Endothelial cell of umbilical vein (primary cell): ENCODE measurements at regions not wholly inside any gene's neighbourhood (a gene's known extent, or its start where the extent isn't known, plus 50 kb on each side); places are given as distances from the start of the nearest gene placed in this dataset.

Experiments
- BruUV-seq: library from RNA; stranded (reverse); fragments of 400-500 nt; replicated peaks from 2 replicates; lab custom pipeline; 2021; lab: Mats Ljungman, UMichigan
- CTCF ChIA-PET: fragments of 300-600, 350-600 bp; sonication (Branson Sonifier 250); formaldehyde crosslinking; loops from one replicate; lab custom pipeline; 2021; ENCODE audit warnings: antibody characterized with exemption, inconsistent platforms; lab: Charles Lee
- POLR2A ChIA-PET: fragments of 300-600, 350-600 bp; sonication (Branson Sonifier 250); formaldehyde crosslinking; loops from one replicate; lab custom pipeline; 2021; ENCODE audit warnings: antibody characterized with exemption, inconsistent platforms; lab: Charles Lee
- DNase-seq: peaks from one replicate; pipeline ENCODE4 v3.0.0-alpha.2; 2011; ENCODE audit warnings: low read depth, low spot score
- FAIRE-seq: peaks from 2 replicates; lab custom pipeline; 2011; peaks lifted over from hg19 to GRCh38; lab: Jason Lieb, UNC
- H2AFZ ChIP-seq: 2 replicates; pipeline ENCODE4 v1.6.0; 2012; ENCODE audit warnings: low read depth, low read length, control low read depth, inconsistent platforms
- H3K27ac ChIP-seq: 2 replicates; pipeline ENCODE4 v1.5.1; 2011; ENCODE audit warnings: low read depth, mild to moderate bottlenecking, control low read depth, low read length, moderate library complexity; ENCODE audit not compliant: insufficient read depth
- H3K27me3 ChIP-seq, 2 experiments: 2 replicates each; pipeline versions ENCODE4 v1.6.0 to v1.6.1; 2011; ENCODE audit warnings: low read length in 2 of 2, mixed read lengths in 1 of 2; ENCODE audit not compliant: control insufficient read depth in 2 of 2, insufficient read depth in 2 of 2
- H3K36me3 ChIP-seq, 2 experiments: 2 replicates in 1 of 2; 3 replicates in 1 of 2; pipeline ENCODE4 v1.5.1; 2011; ENCODE audit warnings: low read length in 2 of 2, mild to moderate bottlenecking in 1 of 2, moderate library complexity in 1 of 2; ENCODE audit not compliant: control insufficient read depth in 2 of 2, insufficient read depth in 2 of 2; ENCODE audit errors: extremely low read depth in 1 of 2
- H3K4me1 ChIP-seq: 3 replicates; pipeline ENCODE4 v1.5.1; 2011; ENCODE audit warnings: mild to moderate bottlenecking, low read length; ENCODE audit not compliant: control insufficient read depth, insufficient read depth; ENCODE audit errors: extremely low read depth
- H3K4me2 ChIP-seq: 2 replicates; pipeline ENCODE4 v1.6.1; 2011; ENCODE audit warnings: low read length, control low read depth, mixed read lengths; ENCODE audit not compliant: insufficient read depth
- H3K4me3 ChIP-seq, 3 experiments: fragments of 200-600 bp in 1 of 3; sonication (generic), shearing (Covaris generic) in 1 of 3; replicated peaks in 1 of 3; 2 replicates each; pipeline ENCODE4 v1.5.1; 2011 to 2016; ENCODE audit warnings: control low read depth in 3 of 3, low read length in 3 of 3, mild to moderate bottlenecking in 2 of 3, inconsistent platforms in 1 of 3, low read depth in 1 of 3, moderate library complexity in 1 of 3; ENCODE audit not compliant: insufficient read depth in 1 of 3
- H3K79me2 ChIP-seq: 2 replicates; pipeline ENCODE4 v1.6.0; 2012; ENCODE audit warnings: low read length, inconsistent platforms; ENCODE audit not compliant: control insufficient read depth, insufficient read depth
- H3K9ac ChIP-seq: replicated peaks from 2 replicates; pipeline ENCODE3; 2011; ENCODE audit warnings: low read length, control low read depth; ENCODE audit not compliant: insufficient read depth; ENCODE audit errors: extremely low read depth
- H3K9me1 ChIP-seq: replicated peaks from 3 replicates; pipeline ENCODE4 v1.6.0; 2011; ENCODE audit warnings: mild to moderate bottlenecking, low read length; ENCODE audit not compliant: control insufficient read depth, insufficient read depth; ENCODE audit errors: extremely low read depth
- H3K9me3 ChIP-seq: replicated peaks from 2 replicates; pipeline ENCODE4 v1.5.1; 2012; ENCODE audit warnings: low read length, inconsistent platforms; ENCODE audit not compliant: control insufficient read depth, insufficient read depth
- H4K20me1 ChIP-seq: replicated peaks from 2 replicates; pipeline ENCODE3; 2011; ENCODE audit warnings: mild to moderate bottlenecking, low read length; ENCODE audit not compliant: control insufficient read depth, insufficient read depth; ENCODE audit errors: extremely low read depth
- EZH2 ChIP-seq: IDR thresholded peaks from 2 replicates; pipeline ENCODE4 v1.6.1; 2012; ENCODE audit warnings: borderline replicate concordance, low read depth, mild to moderate bottlenecking, moderate library complexity, low read length, inconsistent platforms; ENCODE audit not compliant: severe bottlenecking
- FOS ChIP-seq: IDR thresholded peaks from 2 replicates; pipeline ENCODE4 v1.6.1; 2011; ENCODE audit warnings: mild to moderate bottlenecking, low read length, moderate library complexity, borderline replicate concordance; ENCODE audit not compliant: insufficient read depth
- GATA2 ChIP-seq: IDR thresholded peaks from 2 replicates; pipeline ENCODE4 v1.7.0; 2011; ENCODE audit warnings: low read depth, mild to moderate bottlenecking, moderate library complexity, mixed read lengths, low read length; ENCODE audit not compliant: insufficient read length, insufficient read depth
- JUN ChIP-seq: IDR thresholded peaks from 2 replicates; pipeline ENCODE4 v1.6.1; 2011; ENCODE audit warnings: borderline replicate concordance, low read depth; ENCODE audit not compliant: insufficient read length, insufficient read depth
- MYC ChIP-seq: IDR thresholded peaks from one replicate; pipeline ENCODE4 v1.6.1; 2011; ENCODE audit warnings: mild to moderate bottlenecking, low read depth, low read length
- POLR2A ChIP-seq: IDR thresholded peaks from 2 replicates; pipeline ENCODE4 v1.6.1; 2012; ENCODE audit warnings: low read depth, mild to moderate bottlenecking, control low read depth, low read length
- POLR2AphosphoS5 ChIP-seq: IDR thresholded peaks from 2 replicates; pipeline ENCODE4 v1.6.1; 2012; ENCODE audit warnings: low read depth, mild to moderate bottlenecking, control low read depth, low read length, moderate library complexity; ENCODE audit not compliant: insufficient read depth
- dilution Hi-C: fragments of 300-500 bp; cut with MboI; formaldehyde crosslinking; loops from one replicate; pipeline ENCODE4 v1.15.0; 2019; ENCODE audit warnings: low sequenced_read_pairs; ENCODE audit not compliant: extremely low pct_ligation_motif_present
- intact Hi-C: fragments of 100-400 bp; cut with micrococcal nuclease; formaldehyde crosslinking; loops from one replicate; pipeline ENCODE4 v1.10.0; 2022
- TF ChIP-seq, protein P1 (sequence below): IDR thresholded peaks from 2 replicates; pipeline ENCODE4 v1.6.1; 2011; ENCODE audit not compliant: insufficient read depth, insufficient read length
- TF ChIP-seq, protein P2 (sequence below), 2 donors: IDR thresholded peaks; 1 replicate in 1 of 2; 2 replicates in 1 of 2; pipeline ENCODE4 v1.5.1; 2011; ENCODE audit warnings: low read length in 2 of 2, mild to moderate bottlenecking in 2 of 2, moderate library complexity in 2 of 2, control low read depth in 1 of 2, inconsistent platforms in 1 of 2, low read depth in 1 of 2; ENCODE audit not compliant: insufficient read depth in 1 of 2; ENCODE audit errors: extremely low read depth in 1 of 2

DNA sequence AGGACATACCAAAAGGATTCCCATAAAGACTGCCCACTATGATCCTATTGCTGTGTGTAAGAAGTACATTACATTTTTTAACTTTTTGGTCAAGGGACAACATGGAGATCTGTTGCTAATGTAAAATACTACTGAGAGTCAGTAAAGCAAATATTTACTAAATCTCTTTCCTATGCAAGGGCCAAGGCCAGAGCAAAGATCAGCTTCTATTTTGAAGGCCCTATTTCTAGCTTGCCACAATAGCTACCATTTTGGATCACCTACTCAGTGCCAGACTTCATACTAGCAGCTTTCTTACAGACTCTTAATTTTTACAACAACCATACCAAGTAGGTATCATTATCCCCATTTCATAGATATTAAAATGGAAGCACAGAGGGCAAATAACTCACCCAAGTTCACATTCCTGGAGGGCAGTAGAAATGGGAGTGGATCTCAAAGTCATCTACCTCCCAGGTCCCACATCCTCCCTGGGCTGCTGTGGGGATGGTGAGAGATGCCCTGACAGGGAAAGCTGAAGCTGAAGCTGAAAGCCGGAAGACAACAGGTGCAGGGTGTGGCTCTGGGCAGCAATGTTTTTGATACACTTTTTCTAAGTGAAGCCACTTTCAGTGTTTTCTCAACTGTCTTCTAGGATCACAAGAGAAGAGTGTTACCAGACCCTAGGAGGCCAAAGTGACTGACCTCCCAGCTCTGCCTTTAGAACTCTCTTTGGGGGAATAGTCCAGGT lies 321.2 kb downstream of the UBE3D start:
- dilution Hi-C loops (no loop called here), intact Hi-C loops (loop anchor here (10.0 kb wide), 1 partner anchor 310 kb away; no protein-coding TSS in a partner anchor)
- Histone ChIP-seq H3K27ac (no peak overlapping the region), H3K27me3 (no peaks in the 10 kb centered on the region), H3K36me3 (no peaks in the 10 kb centered on the region), H2AFZ (no peak overlapping the region), H3K79me2 (no peaks in the 10 kb centered on the region), H3K4me2 (no peak overlapping the region), H3K9ac (no peak overlapping the region), H4K20me1 (no peaks in the 10 kb centered on the region), H3K9me1 (no peaks in the 10 kb centered on the region), H3K4me1 (no peaks in the 10 kb centered on the region), H3K4me3 (no peak overlapping the region), H3K9me3 (no peaks in the 10 kb centered on the region)
- no peak for TF ChIP-seq POLR2AphosphoS5
- TF ChIP-seq, protein P1, sequence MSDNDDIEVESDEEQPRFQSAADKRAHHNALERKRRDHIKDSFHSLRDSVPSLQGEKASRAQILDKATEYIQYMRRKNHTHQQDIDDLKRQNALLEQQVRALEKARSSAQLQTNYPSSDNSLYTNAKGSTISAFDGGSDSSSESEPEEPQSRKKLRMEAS = no peak
- TF ChIP-seq FOS = no peak
- no peak for TF ChIP-seq POLR2A
- no peak for TF ChIP-seq JUN
- TF ChIP-seq EZH2 = no peak
- TF ChIP-seq, protein P2, sequence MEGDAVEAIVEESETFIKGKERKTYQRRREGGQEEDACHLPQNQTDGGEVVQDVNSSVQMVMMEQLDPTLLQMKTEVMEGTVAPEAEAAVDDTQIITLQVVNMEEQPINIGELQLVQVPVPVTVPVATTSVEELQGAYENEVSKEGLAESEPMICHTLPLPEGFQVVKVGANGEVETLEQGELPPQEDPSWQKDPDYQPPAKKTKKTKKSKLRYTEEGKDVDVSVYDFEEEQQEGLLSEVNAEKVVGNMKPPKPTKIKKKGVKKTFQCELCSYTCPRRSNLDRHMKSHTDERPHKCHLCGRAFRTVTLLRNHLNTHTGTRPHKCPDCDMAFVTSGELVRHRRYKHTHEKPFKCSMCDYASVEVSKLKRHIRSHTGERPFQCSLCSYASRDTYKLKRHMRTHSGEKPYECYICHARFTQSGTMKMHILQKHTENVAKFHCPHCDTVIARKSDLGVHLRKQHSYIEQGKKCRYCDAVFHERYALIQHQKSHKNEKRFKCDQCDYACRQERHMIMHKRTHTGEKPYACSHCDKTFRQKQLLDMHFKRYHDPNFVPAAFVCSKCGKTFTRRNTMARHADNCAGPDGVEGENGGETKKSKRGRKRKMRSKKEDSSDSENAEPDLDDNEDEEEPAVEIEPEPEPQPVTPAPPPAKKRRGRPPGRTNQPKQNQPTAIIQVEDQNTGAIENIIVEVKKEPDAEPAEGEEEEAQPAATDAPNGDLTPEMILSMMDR (IDR thresholded peaks at IDR 0.05; ENCODE audit: extremely low read depth in 1 of 2, insufficient read depth in 1 of 2, low read depth in 1 of 2, low read length in 2 of 2) = no peak
- no peak for TF ChIP-seq MYC
- TF ChIP-seq GATA2 = no peak
- ChIA-PET CTCF (no interaction called here), POLR2A (no interaction called here)
- FAIRE-seq = no peak
- no TSS peak for BruUV-seq
- no peak for DNase-seq
